ENCODE measurements at regions not wholly inside any gene's neighbourhood (a gene's known extent, or its start where the extent isn't known, plus 50 kb on each side); places are given as distances from the start of the nearest gene placed in this dataset.

- TF ChIP-seq, protein P1, sequence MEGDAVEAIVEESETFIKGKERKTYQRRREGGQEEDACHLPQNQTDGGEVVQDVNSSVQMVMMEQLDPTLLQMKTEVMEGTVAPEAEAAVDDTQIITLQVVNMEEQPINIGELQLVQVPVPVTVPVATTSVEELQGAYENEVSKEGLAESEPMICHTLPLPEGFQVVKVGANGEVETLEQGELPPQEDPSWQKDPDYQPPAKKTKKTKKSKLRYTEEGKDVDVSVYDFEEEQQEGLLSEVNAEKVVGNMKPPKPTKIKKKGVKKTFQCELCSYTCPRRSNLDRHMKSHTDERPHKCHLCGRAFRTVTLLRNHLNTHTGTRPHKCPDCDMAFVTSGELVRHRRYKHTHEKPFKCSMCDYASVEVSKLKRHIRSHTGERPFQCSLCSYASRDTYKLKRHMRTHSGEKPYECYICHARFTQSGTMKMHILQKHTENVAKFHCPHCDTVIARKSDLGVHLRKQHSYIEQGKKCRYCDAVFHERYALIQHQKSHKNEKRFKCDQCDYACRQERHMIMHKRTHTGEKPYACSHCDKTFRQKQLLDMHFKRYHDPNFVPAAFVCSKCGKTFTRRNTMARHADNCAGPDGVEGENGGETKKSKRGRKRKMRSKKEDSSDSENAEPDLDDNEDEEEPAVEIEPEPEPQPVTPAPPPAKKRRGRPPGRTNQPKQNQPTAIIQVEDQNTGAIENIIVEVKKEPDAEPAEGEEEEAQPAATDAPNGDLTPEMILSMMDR (IDR thresholded peaks at IDR 0.05): no peak
- DNase-seq (ENCODE audit: low spot score): no peak
- no peak for ATAC-seq (ENCODE audit: low FRiP score)
Observed at GRCh38 chr9:129523943-129524581, 96.8 kb downstream of the C9orf50 start.

DNA sequence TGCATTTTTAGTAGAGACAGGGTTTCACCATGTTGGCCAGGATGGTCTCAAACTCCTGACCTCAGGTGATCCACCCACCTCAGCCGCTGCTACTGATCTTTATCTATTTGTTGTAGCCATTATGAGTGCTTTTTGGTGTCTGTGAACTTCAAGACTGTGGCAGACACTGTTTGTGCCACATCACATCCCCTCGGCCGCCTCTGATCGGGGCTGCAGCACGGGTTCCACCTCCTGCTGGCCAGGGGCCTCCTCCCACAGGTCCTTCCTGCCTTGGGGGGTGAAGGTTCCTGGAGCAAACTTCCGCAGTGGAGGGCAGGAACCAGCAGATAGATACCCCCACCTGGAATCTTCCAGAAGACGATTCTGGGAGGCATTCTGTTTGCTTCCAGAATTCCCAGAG, 98.5 kb downstream of the C9orf50 start:
- TF ChIP-seq, protein P1 (IDR thresholded peaks at IDR 0.05): no peak
- no peak for ATAC-seq (ENCODE audit: low FRiP score)
- no peak for DNase-seq (ENCODE audit: low spot score)

- TF ChIP-seq, protein P1 (IDR thresholded peaks at IDR 0.05): no peak
- DNase-seq (ENCODE audit: low spot score): no peak
- no peak for ATAC-seq (ENCODE audit: low FRiP score)
Observed at GRCh38 chr9:129520082-129520481, 100.8 kb downstream of the C9orf50 start.

- ATAC-seq (ENCODE audit: low FRiP score): no peak
Observed at GRCh38 chr9:129518074-129518473, 102.8 kb downstream of the C9orf50 start.

GRCh38 chr9:129517006-129517405, 103.9 kb downstream of the C9orf50 start:
- DNase-seq (ENCODE audit: low spot score): no peak
- TF ChIP-seq, protein P1 (IDR thresholded peaks at IDR 0.05): no peak

More at GRCh38 chr9:129518074-129518473, 102.8 kb downstream of the C9orf50 start:
- TF ChIP-seq, protein P1 (IDR thresholded peaks at IDR 0.05): no peak
- DNase-seq (ENCODE audit: low spot score): no peak

DNA sequence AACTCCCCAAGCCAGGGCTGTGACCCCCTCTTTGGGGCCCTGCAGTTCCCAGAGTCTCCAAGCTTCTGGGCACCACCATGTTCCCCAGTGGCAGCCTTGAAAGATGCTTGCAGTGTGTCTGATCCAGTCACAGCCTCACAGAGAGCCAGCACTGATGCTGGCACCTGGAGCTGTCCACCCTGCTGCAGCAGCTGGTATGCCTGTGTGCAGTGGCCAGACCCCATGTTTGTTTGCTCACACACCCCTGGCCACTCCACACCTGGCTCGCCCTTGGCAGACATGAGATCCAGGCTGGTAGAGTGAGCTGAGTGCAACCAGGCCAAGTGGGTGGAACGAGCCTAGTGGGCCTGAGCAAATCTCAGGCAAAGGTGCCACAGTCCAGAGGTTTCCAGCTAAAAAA, 106.0 kb downstream of the C9orf50 start:
- DNase-seq (ENCODE audit: low spot score) (no peak), ATAC-seq (ENCODE audit: low FRiP score) (no peak)
- TF ChIP-seq, protein P1 (IDR thresholded peaks at IDR 0.05): no peak

More at GRCh38 chr9:129517006-129517405, 103.9 kb downstream of the C9orf50 start:
- ATAC-seq (ENCODE audit: low FRiP score): no peak

GRCh38 chr9:129514497-129514867, 106.4 kb downstream of the C9orf50 start:
- TF ChIP-seq, protein P1 (IDR thresholded peaks at IDR 0.05): no peak
- ATAC-seq (ENCODE audit: low FRiP score) (no peak), DNase-seq (ENCODE audit: low spot score) (no peak)
